Upper lobe of left lung (tissue), 4 donors: ENCODE measurements at regions not wholly inside any gene's neighbourhood (a gene's known extent, or its start where the extent isn't known, plus 50 kb on each side); places are given as distances from the start of the nearest gene placed in this dataset.

Experiments used
- CTCF ChIP-seq, 6 experiments: fragments of 450-650 bp in 4 of 6; fragments of 200-600 bp in 2 of 6; sonication (generic) in 2 of 6; IDR thresholded peaks; one replicate each; pipeline ENCODE4 v1.5.1; 2016 to 2019; ENCODE audit warnings: antibody characterized with exemption in 6 of 6
- POLR2AphosphoS5 ChIP-seq, 2 donors: sonication (generic); formaldehyde crosslinking; IDR thresholded peaks; one replicate each; pipeline ENCODE4 v1.5.1; 2017; ENCODE audit warnings: antibody characterized with exemption in 2 of 2

- TF ChIP-seq POLR2AphosphoS5 (IDR thresholded peaks at IDR 0.05) (no peak), CTCF (IDR thresholded peaks at IDR 0.05) (no peak)
Measured at GRCh38 chr4:125231661-125232060, 83.1 kb upstream of the FAT4 start.
